ENCODE measurements at regions not wholly inside any gene's neighbourhood (a gene's known extent, or its start where the extent isn't known, plus 50 kb on each side); places are given as distances from the start of the nearest gene placed in this dataset.

GRCh38 chr15:95431518-95431917, 899.0 kb upstream of the NR2F2 start:
- no peak for TF ChIP-seq JUND (IDR thresholded peaks at IDR 0.05; ENCODE audit: low read depth)
- in situ Hi-C loops (cut with HindIII; ENCODE audit: low pct_unique_long_range_greater_than_20kb, low sequenced_read_pairs), result no loop called here
- DNase-seq (ENCODE audit: low read depth in 1 of 2, low spot score in 1 of 2), result no peak

GRCh38 chr15:95432878-95433405, 897.6 kb upstream of the NR2F2 start:
- TF ChIP-seq JUND (IDR thresholded peaks at IDR 0.05; ENCODE audit: low read depth), result no peak
- in situ Hi-C loops (cut with HindIII; ENCODE audit: low pct_unique_long_range_greater_than_20kb, low sequenced_read_pairs), result no loop called here
- DNase-seq (ENCODE audit: low read depth in 1 of 2, low spot score in 1 of 2), result no peak

DNA sequence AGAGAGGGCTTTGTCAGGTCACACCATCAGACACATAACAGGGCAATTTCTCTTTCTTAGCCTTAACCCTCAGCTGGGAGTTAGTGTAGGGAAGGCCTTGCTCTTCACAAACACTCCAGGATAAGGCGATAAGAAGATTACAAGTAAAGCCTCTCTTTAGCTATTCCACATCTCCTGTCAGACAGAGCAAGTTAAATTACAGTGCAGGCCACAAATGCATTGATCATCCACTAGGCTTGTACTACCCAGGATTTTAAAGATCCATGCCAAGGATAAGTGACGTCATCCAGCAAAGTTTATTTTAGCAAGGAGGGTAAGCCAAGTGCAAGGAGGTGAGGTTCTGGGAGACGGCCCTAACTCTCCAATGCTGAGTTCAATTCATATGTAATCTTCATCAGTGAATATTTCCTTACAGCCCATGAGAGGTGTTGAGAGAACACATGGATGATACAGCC, 890.6 kb upstream of the NR2F2 start:
- peak in 1 of 2 experiments; percentile 2 for DNase-seq (ENCODE audit: low read depth in 1 of 2, low spot score in 1 of 2)
- in situ Hi-C loops (cut with HindIII; ENCODE audit: low pct_unique_long_range_greater_than_20kb, low sequenced_read_pairs), result no loop called here
- no peak for TF ChIP-seq JUND (IDR thresholded peaks at IDR 0.05; ENCODE audit: low read depth)

DNA sequence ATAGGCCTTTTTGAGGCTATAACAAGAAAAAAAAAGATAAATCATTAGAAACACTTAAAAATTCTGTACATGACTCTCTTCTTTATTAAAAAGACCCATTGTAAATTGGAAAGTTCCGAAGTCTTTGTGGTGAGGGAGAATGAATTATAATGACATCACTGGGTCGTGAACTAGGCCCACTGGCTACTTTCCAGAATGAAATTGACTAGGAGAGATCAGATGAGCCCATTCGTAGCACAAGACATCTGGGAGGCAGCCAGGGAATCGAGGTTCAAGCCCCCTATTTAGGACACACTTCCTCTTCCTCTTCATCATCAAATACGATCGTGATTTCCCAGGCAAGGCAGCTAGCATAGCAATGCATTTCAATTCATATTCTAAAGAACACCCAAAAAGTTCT, 889.8 kb upstream of the NR2F2 start:
- TF ChIP-seq JUND (IDR thresholded peaks at IDR 0.05; ENCODE audit: low read depth), result no peak
- in situ Hi-C loops (cut with HindIII; ENCODE audit: low pct_unique_long_range_greater_than_20kb, low sequenced_read_pairs), result no loop called here
- no peak for DNase-seq (ENCODE audit: low read depth in 1 of 2, low spot score in 1 of 2)

- DNase-seq (ENCODE audit: low read depth in 1 of 2, low spot score in 1 of 2), result no peak
- TF ChIP-seq JUND (IDR thresholded peaks at IDR 0.05; ENCODE audit: low read depth), result no peak
- in situ Hi-C loops (cut with HindIII; ENCODE audit: low pct_unique_long_range_greater_than_20kb, low sequenced_read_pairs), result no loop called here
Observed at GRCh38 chr15:95442107-95442719, 888.3 kb upstream of the NR2F2 start.

DNA sequence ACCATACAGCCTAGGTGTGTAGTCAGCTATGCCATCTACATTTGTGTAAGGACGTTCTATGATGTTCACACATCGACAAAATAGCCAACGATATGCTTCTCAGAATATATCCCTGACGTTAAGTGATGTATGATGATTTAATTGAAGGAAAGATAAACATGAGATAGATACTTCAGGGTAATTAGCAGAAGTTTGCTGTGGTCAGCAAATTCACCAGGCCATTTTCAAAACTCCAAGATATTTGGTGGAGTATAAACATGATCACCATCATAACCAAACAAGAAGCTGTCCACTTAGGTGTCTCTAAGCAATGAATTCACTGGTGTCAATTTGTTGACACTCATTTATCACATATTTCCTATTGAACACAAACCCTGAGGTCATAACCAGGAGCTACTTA, 885.6 kb upstream of the NR2F2 start:
- in situ Hi-C loops (cut with HindIII; ENCODE audit: low pct_unique_long_range_greater_than_20kb, low sequenced_read_pairs), result no loop called here
- DNase-seq (ENCODE audit: low read depth in 1 of 2, low spot score in 1 of 2), result no peak
- TF ChIP-seq JUND (IDR thresholded peaks at IDR 0.05; ENCODE audit: low read depth), result no peak

DNA sequence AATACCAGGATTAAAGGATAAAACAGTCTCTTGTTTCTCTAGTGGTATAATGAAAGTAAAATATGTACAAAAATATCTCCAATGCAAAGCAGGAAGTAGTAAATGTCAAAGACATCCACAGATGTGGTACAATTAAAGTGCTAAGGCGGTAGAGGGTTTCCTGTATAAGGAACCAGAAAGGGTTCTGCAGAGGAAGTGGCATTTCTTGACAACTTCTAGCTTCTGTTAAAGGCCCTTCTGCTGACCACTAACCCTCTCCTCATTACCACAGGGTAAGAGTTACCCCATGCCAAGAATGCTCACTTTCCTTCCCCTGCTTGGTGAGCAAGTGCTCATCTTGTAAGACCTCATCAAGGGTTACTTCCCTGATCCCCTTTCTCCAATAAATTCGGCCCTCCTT, 883.6 kb upstream of the NR2F2 start:
- TF ChIP-seq JUND (IDR thresholded peaks at IDR 0.05; ENCODE audit: low read depth), result no peak
- in situ Hi-C loops (cut with HindIII; ENCODE audit: low pct_unique_long_range_greater_than_20kb, low sequenced_read_pairs), result no loop called here
- no peak for DNase-seq (ENCODE audit: low read depth in 1 of 2, low spot score in 1 of 2)

DNA sequence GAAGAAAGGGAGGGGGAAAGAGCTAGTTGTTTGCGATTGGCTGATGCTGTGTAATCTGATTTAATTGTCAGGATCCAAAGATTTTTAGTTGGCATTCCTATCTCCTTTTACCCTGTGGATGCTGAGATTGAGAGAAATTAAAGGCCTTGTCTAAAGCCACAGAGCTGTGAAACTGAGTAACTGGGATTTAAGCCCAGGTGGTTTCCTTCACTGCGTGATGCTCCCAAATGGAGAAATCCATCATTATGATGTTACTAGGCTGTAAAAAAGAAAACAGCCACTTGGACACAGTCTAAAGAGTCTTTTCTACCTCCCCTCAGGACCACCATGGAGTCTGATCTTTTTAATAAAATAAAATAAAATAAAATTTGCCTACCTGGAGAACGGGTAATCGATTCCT, 883.0 kb upstream of the NR2F2 start:
- no peak for TF ChIP-seq JUND (IDR thresholded peaks at IDR 0.05; ENCODE audit: low read depth)
- in situ Hi-C loops (cut with HindIII; ENCODE audit: low pct_unique_long_range_greater_than_20kb, low sequenced_read_pairs), result no loop called here
- no peak for DNase-seq (ENCODE audit: low read depth in 1 of 2, low spot score in 1 of 2)

DNA sequence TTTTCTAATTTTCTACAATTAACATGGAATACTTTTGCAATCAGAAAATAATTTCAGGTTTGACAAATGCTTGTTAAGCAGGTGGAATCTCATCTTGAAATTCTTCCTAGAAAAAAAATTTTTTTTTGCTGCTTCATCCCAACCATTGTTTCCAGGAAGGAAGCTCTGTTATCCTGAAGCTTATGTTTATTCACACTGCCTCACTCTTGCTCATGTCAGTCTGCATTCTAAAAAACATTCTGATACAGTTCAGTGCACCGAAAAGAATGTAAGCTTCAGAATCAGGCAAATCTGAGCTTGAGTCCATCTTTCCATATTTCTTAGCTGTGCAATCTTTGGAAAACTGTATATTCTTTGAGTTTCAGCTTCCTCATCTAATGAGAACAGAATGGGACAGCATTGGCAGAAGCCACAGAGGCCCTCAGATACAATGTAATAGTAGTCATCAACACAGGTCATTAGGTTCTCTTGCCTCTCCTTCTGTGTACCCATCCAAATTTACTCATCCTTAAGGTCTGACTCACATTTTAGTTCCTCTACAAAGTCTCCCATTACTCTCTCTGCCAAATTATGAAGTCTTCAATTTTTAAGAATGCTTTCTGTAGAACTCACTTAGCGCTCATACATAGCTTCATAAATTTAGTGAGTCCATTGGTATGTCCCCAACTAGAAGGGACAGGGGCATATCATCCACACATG, 881.8 kb upstream of the NR2F2 start:
- DNase-seq (ENCODE audit: low read depth in 1 of 2, low spot score in 1 of 2), result no peak
- in situ Hi-C loops (cut with HindIII; ENCODE audit: low pct_unique_long_range_greater_than_20kb, low sequenced_read_pairs), result no loop called here
- no peak for TF ChIP-seq JUND (IDR thresholded peaks at IDR 0.05; ENCODE audit: low read depth)

DNA sequence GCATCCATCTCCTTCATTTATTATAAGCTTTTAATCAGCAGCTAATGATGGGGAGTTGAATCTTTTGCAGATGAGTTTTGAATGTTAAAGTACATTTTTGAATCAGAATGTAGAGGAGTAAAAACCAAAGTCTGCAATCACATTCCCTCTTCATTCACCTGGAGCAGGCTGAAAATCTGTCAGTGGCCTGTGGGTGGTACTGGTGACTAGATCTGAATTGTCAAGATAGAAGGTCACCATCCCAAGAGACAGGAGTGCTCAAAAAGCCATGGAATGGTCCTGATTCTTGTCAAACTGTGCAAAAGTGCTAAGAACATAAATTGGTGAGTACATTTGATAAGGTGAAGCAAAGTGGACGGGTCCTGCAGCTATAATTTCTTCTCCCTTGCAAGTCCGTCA, 881.3 kb upstream of the NR2F2 start:
- TF ChIP-seq JUND (IDR thresholded peaks at IDR 0.05; ENCODE audit: low read depth), result no peak
- no peak for DNase-seq (ENCODE audit: low read depth in 1 of 2, low spot score in 1 of 2)
- in situ Hi-C loops (cut with HindIII; ENCODE audit: low pct_unique_long_range_greater_than_20kb, low sequenced_read_pairs), result no loop called here

DNA sequence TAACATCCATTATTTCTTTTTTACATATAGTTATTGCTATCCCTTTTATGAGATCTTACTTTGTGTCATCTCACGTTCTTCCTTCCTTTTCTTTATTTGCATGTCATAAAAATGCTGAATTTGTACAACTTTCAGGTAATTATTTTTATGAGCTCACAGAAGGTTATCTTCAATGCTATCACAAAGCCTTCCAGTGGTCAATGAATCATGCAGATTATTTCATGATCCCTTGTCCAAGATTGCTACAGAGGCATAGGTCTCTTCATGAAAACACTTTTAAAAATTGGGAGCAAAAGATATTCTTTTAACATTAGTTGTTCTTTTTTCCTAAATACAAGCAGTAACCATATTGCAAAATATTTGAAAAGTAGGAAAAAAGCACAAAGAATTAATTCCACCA, 880.1 kb upstream of the NR2F2 start:
- no peak for TF ChIP-seq JUND (IDR thresholded peaks at IDR 0.05; ENCODE audit: low read depth)
- in situ Hi-C loops (cut with HindIII; ENCODE audit: low pct_unique_long_range_greater_than_20kb, low sequenced_read_pairs), result no loop called here
- DNase-seq (ENCODE audit: low read depth in 1 of 2, low spot score in 1 of 2), result no peak

- DNase-seq (ENCODE audit: low read depth in 1 of 2, low spot score in 1 of 2), result no peak
- no peak for TF ChIP-seq JUND (IDR thresholded peaks at IDR 0.05; ENCODE audit: low read depth)
- in situ Hi-C loops (cut with HindIII; ENCODE audit: low pct_unique_long_range_greater_than_20kb, low sequenced_read_pairs), result no loop called here
Observed at GRCh38 chr15:95451938-95452337, 878.6 kb upstream of the NR2F2 start.

- in situ Hi-C loops (cut with HindIII; ENCODE audit: low pct_unique_long_range_greater_than_20kb, low sequenced_read_pairs), result no loop called here
Observed at GRCh38 chr15:95454403-95455262, 875.9 kb upstream of the NR2F2 start.

More at GRCh38 chr15:95454403-95455262, 875.9 kb upstream of the NR2F2 start:
- no peak for DNase-seq (ENCODE audit: low read depth in 1 of 2, low spot score in 1 of 2)
- no peak for TF ChIP-seq JUND (IDR thresholded peaks at IDR 0.05; ENCODE audit: low read depth)

Data from T47D (cell line).